Stimulated activated CD4-positive, alpha-beta T cell treated with anti-CD3 and anti-CD28 coated beads, TNF-alpha, amount 100 ng/mL, for 48 hours (primary cell): ENCODE measurements at regions not wholly inside any gene's neighbourhood (a gene's known extent, or its start where the extent isn't known, plus 50 kb on each side); places are given as distances from the start of the nearest gene placed in this dataset.

Experiments used
- DNase-seq, 3 donors: peaks; one replicate each; pipeline ENCODE4 v3.0.0-alpha.2; 2020; ENCODE audit warnings: low read depth in 3 of 3

GRCh38 chr2:82728090-82728489 lies 1731.0 kb downstream of the SUCLG1 start:
- DNase-seq = no peak

DNA sequence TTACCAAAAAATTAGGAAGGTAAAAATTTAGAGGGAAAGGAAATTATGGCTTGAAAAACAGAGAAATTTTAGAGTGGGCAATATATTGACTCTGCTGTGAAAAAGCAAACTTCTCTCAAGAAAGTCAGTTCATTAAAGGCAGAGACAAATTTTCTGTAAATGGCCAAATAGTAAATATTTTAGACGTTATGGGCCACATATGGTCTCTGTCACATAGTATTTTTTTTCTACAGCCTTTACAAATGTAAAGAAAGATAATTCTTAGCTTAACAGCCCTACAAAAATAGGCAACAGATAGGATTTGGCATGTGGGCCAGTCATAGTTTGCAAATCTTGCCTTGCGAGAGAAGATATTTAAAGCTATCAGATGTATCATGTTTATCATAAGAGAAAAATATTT lies 1750.4 kb downstream of the SUCLG1 start:
- no peak for DNase-seq

DNA sequence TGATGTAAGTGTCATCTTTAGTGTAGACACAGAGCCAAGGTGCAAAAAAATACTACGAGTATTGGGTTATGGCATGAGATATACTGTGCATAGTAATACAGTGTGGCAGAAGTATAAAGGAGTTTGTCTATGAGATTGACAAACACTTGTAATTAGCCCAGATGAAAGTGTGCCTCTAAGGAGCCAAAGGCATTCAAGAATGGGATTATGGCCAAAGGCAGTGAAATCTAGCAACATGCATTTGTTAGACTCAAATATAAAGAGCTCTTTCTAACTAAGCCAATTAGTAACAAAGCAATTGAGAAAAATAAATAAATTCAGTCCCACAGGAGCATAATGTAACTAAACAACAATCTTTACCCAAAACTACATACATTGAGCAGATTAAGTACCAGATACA lies 1761.8 kb downstream of the SUCLG1 start:
- DNase-seq = no peak

DNA sequence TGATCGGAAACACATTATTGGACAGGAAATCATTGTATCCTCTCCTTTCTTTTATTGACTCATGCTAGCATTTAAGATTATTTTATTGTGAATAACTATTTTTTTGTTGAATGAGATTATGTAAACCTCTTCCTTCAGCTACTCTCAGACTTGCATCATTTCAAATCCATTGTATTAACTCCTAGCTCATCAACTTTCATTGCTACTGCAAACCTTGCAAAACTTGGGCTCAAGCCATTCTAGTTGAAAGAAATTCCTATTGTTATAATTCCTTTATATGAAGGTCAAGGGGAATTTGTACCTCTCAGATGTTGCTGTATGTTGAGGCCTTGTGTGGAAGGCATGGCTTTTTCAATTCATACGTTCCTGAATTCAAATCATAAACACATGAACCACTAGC lies 1764.6 kb downstream of the SUCLG1 start:
- DNase-seq = no peak

DNA sequence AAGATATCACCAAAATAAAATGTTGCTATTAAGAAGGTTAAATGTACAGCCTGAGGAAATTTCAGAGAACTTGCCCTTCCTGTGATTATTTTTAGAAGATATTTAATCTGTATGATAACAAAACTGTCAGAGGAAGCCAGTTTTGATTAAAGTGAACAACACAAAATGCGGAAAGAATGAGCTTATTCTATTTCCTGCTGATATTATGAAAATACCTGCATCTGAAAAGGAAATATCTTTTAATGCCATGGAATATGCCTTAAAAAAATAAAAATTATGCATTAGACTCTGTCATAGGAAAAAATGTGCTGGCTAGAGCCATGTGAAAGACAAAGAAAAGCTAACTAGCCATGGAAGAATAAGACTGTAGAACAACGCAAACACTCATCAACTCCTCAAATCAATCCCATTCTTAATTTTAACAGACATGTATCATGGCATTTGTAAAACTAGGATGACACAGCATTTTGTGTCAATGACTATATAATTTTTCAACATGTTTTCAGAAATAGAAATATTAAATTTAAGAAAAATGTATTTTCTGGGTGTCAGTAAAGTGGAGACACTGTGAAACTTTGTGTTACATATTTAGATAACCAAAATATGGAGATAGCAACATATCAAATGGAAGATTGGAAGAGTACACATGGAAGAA lies 1768.2 kb downstream of the SUCLG1 start:
- no peak for DNase-seq

- DNase-seq = no peak
These were observed 1783.9 kb downstream of the SUCLG1 start for GRCh38 chr2:82675186-82675585.

GRCh38 chr2:82674652-82675051 lies 1784.4 kb downstream of the SUCLG1 start:
- DNase-seq = no peak

- DNase-seq = no peak
These were observed 1791.6 kb downstream of the SUCLG1 start for GRCh38 chr2:82667491-82667890.

DNA sequence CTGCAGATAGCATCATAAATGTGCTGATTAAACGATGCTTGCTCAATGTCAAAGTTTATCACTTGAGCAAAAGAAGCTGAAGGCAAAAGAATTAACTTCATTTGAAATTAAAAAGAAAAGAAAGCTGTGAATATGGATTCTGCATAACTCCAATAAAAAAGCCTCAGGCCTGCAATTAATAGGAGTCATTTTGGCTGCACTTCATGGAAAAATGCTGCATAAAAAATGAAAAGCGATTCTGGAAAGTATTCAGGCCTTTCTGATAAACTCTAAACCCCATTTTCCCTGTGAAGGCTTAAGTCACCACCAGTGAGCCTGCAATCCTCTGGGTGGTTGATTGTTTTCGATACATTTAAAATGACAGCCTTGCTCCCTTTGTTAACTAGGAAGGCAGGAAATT lies 1793.4 kb downstream of the SUCLG1 start:
- DNase-seq = no peak

DNA sequence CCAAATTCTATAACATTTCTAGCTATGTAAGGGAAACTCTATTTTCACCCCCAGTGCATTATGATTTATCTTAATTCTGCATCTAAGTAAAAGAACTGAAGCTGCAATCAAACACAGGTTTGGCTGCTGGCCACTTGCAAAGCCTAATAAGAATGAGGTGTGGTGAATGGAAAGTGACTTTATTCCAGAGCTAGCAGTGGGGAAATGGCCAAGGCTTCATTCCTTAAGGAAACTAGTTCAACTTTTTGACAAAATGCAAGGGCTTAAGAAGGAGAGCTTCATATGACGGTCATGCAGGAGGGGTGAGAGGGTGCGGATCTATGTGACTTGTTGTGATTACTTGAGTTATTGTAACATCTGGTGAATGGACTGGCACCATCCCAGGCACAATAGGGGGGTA lies 1802.0 kb downstream of the SUCLG1 start:
- no peak for DNase-seq

DNA sequence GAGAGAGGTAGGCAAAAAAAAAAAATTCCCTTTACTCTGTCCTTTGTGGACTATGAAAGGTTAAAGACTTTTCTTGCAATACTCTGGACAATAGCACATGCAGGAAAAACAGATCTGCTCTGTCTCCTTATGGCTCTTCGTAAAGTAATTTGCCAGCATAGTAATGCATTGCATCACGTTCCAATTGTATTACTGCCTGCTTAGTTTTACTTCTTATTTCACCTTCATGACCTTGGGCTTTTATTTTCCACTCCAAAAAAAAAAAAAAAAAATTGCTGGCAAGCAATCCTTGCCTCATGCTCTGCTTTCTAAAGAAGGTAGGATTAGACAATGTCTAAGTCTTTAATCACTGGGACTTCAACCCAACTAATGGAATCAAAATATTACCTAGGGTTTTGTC lies 1802.7 kb downstream of the SUCLG1 start:
- no peak for DNase-seq

DNA sequence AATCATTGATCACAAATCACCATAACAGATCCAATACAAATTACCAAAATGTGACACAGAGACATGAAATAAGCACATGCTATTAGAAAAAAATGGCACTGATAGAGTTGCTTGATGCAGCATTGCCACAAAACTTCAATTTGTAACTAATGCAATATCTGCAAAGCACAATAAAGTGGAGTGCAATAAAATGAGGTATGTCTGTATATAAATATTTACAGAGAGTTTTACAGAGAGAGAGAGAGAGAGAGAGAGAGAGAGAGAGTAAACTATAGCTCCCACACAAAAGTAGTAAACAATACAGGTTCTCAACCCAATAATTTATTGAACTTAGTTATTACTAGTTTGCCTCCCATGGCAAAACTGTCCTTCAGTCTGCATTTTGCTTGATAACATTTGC lies 1807.0 kb downstream of the SUCLG1 start:
- DNase-seq = no peak

- no peak for DNase-seq
These were observed 1809.0 kb downstream of the SUCLG1 start for GRCh38 chr2:82650038-82650437.

DNA sequence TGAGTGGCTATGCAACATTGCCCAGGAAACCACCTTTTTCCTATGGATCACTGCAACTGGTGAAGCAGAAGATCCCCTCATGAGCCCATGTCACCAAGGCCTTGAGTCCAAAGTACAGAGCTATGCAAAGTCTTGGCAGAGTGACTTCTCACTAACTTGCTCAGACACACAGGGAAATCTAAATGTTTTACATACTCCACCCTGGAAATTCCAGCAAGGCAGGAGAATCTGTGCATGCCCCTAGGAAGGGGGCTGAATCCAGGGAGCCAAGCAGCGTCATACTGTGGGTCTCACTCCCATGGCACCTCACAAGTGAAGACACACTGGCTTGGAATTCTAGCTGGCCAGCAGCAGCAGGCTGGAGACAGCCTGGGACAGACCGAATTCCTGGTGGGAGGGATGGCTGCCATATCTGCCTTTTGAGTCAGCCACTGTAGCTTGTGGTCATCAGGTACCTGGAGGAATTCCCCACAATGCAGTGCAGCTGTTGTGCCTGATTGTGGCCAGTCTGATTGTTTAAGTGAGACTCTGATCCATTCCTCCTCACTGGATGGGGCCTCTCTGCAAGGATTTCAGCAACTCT lies 1817.4 kb downstream of the SUCLG1 start:
- no peak for DNase-seq

- DNase-seq = no peak
These were observed 1822.6 kb downstream of the SUCLG1 start for GRCh38 chr2:82636402-82637020.

DNA sequence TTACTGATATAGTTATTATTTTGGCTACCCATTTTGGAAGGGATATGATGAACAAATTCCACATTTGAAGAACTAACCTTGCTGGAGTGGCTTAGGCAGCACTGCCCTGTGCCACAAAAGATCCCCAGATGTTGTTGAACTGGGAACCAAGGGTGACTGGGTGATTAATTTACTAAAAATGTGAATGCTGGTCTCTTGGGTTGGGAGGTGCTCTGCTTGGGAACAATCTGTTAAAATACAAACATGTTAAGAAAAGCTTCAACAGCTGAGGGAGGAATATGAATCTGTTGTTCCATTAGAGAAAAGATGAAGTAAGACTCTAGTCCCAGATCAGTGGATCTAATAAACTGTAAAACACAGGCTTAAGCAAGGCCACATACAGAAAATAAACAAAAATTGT lies 1860.1 kb downstream of the SUCLG1 start:
- DNase-seq = no peak

- no peak for DNase-seq
These were observed 1862.5 kb downstream of the SUCLG1 start for GRCh38 chr2:82596581-82596980.

- no peak for DNase-seq
These were observed 1867.4 kb downstream of the SUCLG1 start for GRCh38 chr2:82591718-82592117.

DNA sequence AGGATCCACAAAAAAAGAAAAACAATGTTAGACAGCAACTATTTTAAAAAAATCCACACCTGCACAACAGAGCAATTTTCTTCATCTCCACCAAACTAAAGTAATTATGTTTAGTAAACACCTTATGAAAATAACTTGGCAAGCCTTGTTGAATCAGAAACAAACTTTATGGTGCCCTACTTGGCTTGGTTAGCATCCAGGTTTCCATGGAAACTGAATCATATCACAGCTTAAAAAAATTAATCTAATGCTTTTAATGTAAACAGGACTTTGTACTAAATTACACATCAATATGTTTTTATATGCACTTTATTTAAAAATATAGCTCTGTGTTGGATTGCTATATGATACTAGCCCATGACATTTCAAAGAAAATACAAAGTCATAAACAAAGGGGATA lies 1882.4 kb downstream of the SUCLG1 start:
- no peak for DNase-seq

GRCh38 chr2:82539280-82539621 lies 1919.8 kb downstream of the SUCLG1 start:
- DNase-seq = no peak

- no peak for DNase-seq
These were observed 1920.3 kb downstream of the SUCLG1 start for GRCh38 chr2:82538590-82539279.

GRCh38 chr2:82528288-82528687 lies 1930.8 kb downstream of the SUCLG1 start:
- DNase-seq = no peak

- DNase-seq = no peak
These were observed 1932.0 kb downstream of the SUCLG1 start for GRCh38 chr2:82527124-82527523.
